HG02943 (cell line): ENCODE measurements at regions not wholly inside any gene's neighbourhood (a gene's known extent, or its start where the extent isn't known, plus 50 kb on each side); places are given as distances from the start of the nearest gene placed in this dataset.

Experiments
- ATAC-seq: cut with Tn5 transposase; IDR thresholded peaks from one replicate; pipeline ENCODE4 v1.9.1; 2021; ENCODE audit warnings: mild to moderate bottlenecking, low read depth, moderate library complexity; ENCODE audit not compliant: unreplicated experiment

DNA sequence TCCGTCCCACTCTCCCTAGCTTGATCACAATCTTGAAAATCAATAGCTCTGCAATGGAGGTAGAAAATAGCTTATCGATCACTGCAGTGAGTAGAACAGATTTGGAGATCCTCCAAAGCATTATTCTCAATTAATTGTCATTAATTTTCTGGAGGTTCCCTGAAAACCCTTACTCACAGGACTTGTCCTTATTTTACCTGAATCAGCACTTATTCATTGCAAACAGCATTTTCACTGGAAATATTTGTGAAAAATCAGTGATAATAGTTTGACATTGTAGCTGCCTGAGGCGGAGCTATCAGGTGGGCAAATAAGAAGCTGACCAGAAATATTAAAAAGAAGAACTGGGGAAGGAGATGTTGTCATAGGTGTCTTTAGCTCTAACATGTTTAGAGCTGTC is 294.6 kb upstream of the ZSWIM2 start:
- ATAC-seq, result no peak

DNA sequence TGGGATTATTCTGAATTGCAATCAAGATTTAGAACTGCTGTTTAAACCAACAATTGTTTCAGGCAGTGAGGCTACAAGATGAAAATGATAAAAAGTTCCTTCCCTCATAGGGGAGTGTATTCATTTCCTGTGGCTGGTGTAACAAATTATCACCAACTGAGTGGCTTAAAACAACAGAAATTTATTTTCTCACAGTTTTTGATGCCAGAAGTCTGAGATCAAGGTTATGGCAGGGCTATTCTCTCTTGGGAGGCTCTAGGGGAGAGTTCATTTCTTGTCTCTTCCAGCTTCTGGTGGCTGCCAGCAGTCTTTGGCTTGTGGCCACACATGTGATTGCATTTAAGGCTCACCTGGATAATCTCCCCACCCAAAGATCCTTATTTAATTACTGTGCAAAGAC is 290.5 kb upstream of the ZSWIM2 start:
- ATAC-seq, result no peak

DNA sequence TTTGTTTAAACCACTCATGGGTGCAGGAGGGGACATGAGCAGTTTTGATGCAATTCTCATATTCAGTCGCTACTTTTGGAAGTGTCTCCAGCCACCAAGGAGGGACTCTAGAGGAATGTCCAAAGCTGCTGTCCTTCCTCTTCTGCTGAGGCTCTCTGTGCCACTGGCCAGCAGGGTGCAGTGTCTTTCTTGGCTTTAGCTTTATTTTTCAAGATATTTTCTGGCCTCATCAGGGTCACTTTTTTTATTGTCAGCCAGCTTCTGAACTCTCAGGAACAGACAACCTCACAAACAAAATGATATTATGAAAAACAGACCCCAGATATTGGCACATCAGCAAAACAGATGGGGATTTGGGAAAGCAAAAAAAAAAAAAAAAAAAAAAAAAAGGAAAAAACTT is 289.3 kb upstream of the ZSWIM2 start:
- ATAC-seq, result no peak

DNA sequence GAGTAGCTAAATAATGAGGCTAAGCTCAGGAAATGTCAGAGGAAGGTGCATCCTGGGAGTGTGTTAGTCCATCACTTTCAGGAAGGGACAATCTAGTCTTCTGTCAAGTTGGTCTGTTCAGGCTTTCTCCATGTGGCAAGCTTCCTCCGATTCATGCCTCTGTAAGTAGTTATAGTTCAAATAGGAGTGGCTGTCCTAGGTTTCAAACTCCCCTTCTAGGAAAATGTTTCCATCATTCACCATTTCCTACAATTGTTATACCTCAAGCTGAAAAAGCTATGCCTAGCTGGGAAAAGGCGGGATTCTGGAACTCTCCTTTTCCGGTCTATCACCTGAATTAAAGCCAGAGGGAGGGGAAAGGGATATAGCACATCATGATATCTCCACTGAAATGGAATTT is 287.7 kb upstream of the ZSWIM2 start:
- ATAC-seq, result no peak

DNA sequence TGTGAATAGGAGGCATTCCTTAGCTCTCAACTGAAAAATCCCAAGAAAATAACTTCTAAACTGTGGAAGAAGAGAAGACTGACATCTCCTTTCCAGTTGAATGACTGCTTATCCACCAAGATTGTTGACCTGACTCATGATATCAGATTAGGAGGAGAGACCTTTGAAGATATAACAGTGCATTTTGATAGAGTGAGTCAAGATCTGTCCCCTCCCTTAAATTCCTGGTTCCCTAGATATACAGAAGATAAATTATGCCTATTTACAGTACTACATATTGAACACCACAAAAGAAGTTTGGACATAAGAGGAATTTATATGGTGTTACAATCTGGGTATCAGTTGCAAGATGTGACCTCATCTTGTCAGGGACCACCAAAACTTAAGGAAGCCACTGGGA is 285.3 kb upstream of the ZSWIM2 start:
- ATAC-seq, result no peak

DNA sequence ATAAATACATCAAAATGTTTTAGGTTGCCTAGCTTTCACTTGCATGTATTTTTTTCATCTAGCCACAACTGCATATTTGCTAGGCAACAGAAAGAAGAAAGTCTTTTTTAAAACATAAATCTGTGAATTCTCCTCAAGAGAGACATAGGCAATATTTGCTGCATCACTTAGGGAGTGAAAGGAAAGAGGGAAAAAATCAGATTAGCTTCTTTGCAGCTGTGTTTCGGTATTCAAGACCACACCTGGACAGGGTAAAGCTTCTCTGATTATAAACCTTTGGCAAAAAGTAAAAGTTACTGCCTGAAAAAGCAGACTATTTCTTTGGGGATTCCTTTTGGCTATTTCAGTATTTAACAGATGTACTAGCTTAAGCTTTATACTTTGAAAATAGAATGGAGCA is 280.9 kb upstream of the ZSWIM2 start:
- no peak for ATAC-seq

DNA sequence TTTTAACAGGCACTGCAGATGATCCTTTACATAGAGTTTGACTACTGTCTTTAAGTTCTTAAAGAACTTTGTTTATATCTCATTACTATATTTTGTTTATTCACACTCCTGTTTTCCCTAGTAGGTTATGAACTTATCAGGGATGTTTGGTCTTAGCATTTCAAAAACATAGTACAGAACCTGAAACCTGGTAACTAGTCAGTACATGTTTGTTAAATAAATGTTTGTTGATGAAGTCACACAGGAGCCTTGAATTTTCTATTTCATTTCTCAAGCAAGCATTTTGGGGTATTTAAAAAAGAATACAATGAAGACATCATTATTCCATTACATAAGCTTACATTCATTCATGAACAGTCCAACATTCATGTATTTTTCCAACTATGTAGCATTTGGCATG is 280.3 kb upstream of the ZSWIM2 start:
- ATAC-seq, result no peak

DNA sequence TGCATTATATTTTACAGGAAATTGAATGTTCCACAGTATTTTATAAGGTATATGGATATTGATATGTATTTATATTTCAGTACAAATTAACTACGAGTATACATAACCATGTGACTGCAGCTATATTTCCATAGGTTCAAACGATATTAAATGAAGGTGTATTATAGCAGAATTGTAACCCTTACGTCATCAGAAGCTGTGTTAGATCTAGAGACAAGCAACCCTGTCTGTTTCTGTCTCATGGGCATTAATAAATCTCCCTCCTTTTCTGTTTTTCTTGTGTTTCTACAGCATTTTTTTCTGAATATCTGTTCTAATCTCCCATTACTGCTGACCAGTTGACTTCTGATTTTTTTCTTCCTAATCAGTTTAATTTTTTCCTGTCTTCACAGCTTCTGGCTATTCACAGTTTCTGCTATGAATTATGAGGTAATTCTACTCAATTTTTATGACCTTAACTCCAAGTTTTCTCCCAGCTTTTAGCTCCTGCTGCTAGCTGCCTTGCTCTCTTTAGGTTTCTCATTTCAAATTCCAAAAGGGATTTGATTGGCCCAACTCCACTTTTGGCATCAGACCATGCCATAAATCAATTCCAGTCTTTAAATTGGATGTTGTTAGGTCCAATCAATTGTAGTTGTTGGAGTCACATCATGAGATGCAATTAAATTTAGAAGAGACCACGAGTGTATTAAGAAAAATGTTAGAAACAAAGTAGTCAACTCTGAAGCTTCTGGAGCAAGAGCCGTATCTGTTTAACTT is 277.5 kb upstream of the ZSWIM2 start:
- no peak for ATAC-seq

DNA sequence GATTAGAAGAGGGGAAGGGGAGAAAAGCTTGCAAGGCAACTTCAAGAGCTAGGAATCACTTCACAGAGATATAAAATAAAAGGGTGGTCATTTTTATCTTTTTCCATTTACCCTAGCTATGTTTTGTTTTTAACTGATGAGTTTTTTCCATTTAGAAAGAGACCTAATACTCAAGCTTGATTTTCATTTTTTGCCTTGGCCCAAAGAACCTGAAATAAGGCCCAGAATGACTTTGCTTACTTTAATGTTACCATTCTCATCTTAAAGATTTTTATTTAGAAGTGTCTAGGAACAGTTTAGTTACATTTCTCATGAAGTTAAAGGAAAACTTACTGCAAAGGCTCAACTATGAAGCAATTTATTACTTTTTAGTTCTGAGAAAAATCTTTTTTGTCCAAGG is 276.3 kb upstream of the ZSWIM2 start:
- no peak for ATAC-seq

DNA sequence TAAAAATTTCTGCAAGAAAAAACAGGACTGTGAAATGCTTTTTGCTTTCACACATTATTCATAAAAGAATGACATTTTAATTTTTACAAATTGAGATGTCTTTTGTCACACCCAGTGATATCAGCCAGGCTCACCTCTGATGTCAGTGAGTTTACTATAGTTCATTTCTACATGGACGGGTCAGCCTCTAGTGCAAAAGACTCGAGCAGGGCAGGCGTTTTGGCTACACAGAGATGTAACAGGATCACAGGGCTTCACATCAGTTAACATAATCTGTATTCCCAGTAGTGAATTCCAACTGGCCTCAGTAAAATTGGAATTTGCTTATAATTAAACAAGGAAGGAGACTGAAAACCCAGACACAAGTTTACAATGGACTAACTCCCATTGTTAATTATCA is 275.6 kb upstream of the ZSWIM2 start:
- ATAC-seq, result no peak

DNA sequence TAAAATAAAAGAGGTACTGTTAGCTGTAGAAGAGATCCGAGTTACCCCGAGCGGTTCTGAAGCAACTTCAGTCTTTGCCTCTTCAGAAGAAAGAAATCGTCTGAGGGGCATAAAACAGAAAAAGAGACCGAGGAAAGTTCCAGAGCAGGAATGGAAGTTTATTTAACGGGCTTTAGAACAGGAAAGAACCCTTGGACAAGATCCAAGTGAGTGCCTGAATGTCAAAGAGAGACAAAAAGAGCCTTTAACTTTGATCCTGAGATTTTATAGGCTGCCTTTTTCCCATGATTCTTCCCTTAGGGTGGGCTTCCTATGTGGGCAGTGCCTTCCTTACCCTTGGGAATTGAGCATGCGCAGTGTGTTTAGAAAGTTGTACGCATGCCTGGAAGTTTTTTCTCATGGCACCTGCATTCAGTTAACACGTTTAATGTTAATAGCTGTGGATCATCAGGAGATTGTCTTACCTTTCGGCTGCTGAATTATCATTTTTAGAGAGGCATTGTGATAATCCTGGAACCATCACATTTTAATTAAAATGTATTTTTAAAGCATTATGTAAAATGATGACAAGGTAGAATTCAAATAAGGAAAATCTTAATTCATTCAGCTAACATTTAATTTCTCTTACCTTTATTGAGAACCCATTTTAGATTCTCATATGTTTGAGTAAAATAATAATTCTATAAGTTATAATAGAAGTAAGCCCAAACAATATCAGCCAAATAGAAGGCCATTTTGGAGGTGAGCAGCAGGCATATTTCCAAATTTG is 269.5 kb upstream of the ZSWIM2 start:
- no peak for ATAC-seq

DNA sequence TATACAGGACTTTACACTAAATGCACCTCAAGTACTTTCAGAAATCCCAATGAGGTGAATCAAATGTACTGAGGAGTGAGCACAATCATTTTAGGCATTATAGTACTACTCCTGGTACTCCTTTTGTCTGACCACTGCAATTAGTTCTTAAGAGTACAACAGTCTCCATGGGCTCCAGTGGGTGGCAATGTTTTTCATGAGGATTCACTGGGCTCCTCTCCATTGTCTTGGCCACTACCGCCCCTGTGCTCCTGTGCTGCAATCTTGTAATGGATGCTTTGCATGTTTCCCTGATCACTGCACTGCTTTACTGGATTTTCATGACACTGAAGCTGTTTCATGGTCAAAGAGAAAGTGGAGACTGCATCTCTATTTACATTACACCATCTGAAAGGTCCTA is 268.5 kb upstream of the ZSWIM2 start:
- no peak for ATAC-seq

DNA sequence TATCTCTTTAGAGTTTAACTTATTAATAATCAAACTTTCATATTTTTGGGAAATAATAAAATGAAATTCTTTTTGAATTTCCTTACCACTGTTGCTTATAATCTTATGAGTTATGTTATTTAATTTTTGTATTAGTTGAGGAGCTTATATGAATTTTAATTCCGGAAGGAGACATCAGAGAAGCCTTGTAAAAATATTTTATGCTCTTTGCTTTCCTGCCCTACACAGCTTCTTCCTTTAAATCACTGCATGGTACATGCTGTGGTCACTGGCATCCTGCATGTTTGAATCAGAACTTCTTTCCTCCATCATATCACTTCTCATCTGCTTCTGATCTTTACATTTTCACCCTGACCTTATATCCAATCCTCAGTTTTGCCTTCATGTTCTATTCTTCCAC is 266.7 kb upstream of the ZSWIM2 start:
- ATAC-seq, result no peak

DNA sequence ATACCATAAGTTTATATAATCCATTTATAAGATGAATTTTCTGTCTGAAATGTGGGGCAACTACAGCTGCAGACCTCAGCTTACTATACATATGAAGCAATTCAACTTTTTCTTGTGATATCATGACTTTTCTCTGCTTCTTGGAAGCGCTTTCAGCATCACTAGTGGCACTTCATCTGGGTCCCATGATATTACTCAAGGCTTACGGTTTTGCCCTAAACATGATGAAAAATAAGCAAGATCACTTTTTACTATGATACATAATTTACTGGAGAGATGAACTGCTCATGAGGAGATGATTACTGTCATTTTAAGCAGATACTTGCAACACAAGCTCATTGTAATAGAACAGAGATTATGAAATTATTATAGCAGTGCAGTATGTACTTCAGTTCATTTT is 258.0 kb upstream of the ZSWIM2 start:
- no peak for ATAC-seq

DNA sequence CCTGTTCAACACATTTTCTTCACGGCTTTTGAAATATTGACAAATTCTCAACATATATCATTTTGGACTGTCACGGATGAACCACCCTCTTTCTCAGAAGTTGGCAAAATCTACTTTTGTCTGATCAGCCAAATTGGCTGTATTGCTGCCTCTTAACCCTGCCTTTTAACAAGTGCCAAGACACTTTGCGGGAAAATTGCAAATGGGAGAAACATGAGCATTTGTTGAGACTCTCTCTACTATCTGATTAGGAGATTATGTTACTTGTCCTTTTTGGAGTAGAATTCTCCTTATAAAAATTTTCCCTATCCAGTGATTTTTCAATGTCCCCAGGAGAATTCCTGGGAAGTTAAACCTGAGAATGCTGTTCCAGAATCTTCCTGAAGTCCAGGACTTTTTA is 256.2 kb upstream of the ZSWIM2 start:
- no peak for ATAC-seq

DNA sequence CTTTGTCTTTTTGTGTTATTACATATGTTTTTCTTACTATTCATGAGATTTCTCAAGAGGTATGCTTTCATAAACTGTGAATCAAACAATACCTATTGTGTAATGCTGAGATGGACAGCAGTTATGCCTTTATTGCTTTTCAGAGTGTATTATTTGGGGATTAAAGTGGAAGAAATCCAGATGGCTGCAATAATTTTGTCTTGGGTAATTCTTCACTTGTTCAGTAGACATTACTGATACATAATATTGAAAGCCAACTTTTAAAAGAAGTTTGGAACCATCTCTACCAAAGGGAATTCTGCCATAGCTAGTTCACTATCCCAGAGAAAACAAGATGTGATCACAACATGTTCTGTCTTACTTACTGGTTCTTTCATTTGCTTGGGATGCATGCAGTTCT is 253.4 kb upstream of the ZSWIM2 start:
- no peak for ATAC-seq

DNA sequence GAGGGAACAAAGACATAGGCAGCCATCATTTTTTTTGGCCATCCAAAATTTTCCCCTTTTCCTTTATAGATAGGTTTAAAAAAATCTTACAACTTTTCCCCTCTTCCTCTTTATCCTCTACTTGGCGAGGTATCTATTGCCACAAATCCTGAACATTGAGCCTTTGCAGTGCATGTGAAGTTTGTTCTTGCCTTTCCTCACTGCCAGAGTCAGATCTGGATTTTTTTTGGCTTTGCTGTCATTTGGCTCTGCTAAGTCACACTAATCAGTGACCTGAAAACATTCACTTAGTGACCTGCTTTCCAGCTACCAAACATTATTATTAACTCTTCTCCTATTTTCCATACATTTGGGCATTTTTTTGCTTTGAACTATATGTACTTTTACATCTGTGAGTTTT is 249.2 kb upstream of the ZSWIM2 start:
- no peak for ATAC-seq

DNA sequence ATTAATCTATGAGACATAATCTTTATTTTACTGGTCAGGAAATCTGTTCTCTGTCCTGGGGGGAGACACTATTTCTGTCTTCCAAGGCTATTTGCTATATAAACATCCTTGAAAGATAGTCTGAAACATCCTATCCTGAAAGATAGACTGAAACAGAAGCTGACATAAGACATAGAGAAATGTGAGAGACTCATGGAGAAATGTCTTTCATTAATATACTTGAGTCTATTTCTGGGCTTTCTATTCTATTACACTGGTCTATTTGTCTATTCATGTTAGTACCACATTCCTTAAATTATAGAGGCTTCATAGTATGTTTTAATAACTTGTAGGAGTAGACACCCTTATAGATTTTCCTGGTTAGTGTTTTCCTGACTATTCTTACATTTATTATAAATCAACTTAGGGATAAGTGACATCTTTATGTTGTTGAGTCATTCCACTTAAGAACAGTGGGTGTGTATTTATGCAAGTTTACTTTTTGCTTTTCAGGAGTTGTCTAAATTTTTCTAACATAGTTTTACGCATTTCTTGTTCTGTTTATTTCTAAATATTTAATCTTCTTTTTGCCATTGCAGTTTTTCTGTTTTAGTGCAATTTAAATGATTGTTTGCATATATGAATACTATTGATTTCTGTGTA is 244.9 kb upstream of the ZSWIM2 start:
- ATAC-seq, result no peak

DNA sequence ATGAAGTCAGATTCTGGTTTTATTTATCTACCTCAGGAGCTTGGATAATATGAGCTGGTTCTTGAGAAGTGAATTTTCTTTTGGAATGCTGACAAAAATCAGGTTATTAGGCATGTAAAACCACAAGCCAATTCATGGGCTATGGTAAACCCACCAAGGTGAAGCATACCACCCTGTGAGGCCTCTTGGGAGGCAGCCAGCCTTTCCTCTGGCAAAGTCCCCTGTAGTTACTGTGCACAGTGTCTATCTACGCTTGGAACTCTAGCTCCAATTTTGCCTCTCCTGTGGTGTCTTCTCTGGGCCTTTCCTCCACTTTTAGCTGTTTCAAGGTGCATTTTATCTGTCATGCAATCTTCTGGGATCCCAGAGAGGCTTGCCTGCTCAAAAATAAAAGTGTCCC is 242.7 kb upstream of the ZSWIM2 start:
- ATAC-seq, result no peak

DNA sequence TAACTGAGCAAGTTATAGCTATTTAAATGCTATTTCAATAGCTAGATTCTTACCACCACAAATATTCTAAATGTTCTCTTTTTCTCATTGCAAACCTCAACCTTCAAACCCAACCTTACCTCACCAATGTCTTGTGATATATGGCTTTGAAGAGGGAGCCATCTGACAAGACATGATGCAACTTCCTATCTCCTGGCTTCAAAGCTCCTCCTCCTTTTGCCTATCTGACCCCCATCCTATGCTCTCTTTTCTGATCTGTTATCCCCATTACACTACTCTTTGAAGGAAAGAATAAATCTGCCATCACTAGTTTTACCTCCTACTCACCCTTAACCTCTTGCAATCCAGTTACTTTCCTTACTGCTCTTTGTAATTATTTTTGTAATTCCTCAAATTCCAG is 235.6 kb upstream of the ZSWIM2 start:
- no peak for ATAC-seq

DNA sequence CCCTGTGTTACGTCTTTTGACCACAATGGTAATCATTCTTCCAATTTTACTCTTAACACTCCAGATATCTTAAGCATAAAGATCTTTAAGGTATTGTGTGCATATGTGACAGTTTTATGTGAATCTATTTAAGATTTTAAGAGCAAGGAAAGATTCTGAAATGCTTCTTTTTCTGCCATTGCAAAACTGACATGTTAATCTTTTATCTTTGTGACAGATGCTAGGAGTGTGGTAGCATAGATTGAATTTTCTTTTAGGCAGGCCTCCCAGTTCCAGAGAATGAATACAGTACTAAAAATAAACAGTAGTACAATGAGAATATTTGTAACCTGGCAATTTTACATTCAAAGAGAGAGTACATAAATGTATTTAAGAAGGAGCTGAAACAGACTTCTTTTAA is 232.5 kb upstream of the ZSWIM2 start:
- no peak for ATAC-seq

DNA sequence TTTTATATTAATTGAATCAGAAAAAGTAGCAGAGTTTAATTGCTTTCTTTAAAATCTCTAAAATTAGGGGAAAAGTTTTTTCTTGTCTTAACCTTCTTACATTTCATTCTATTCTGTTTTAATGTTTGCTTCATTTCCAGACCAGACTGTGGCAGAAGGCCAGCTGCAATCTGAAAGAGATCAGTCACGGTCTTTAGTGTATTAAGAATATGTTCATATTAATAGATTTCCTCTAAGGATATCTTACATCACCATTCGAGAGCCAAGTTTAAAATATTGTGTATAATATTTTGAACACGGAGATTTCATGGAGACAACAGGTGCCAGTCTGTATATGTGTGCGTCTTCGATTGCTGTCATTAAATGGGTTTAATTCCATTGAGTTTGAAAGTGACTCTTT is 230.9 kb upstream of the ZSWIM2 start:
- ATAC-seq, result no peak
